SH-SY5Y (cell line): ENCODE measurements at regions not wholly inside any gene's neighbourhood (a gene's known extent, or its start where the extent isn't known, plus 50 kb on each side); places are given as distances from the start of the nearest gene placed in this dataset.

Experiments
- GATA2 ChIP-seq: IDR thresholded peaks from 2 replicates; pipeline ENCODE4 v1.6.1; 2011; ENCODE audit warnings: mild to moderate bottlenecking, low read depth, low read length
- GATA3 ChIP-seq: IDR thresholded peaks from 2 replicates; pipeline ENCODE4 v1.6.1; 2011; ENCODE audit warnings: low read depth, mild to moderate bottlenecking, low read length, moderate library complexity

DNA sequence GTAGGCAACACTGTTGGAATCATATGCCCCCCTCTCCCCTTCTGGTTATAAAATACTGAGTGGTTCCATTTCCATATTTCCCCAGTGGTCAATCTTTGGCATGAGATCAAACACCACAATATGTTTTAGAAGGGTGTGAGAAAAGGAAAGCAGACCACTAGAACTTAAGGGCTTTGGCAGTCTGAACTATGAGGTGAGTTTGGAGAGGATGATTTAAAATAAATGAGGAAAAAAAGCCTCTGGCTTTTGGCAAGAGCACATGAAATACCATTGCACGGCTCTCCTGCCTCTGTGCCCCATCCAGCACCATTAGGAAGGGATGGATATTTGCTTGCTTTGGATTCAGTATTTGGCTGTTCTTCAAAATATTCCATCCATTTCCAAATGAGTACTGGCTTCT lies 339.5 kb upstream of the C1orf87 start:
- TF ChIP-seq GATA3 (no peak), GATA2 (no peak)
